WTC11 (cell line): ENCODE measurements at regions not wholly inside any gene's neighbourhood (a gene's known extent, or its start where the extent isn't known, plus 50 kb on each side); places are given as distances from the start of the nearest gene placed in this dataset.

ENCODE experiments used
- ATF3 ChIP-seq: sonication (generic); formaldehyde crosslinking; conservative IDR thresholded peaks from 2 replicates; pipeline ENCODE4 v1.8.1; 2022; ENCODE audit warnings: mild to moderate bottlenecking, missing genetic modification reagents
- CTCF ChIP-seq: fragments of 200-600 bp; IDR thresholded peaks from 2 replicates; pipeline ENCODE4 v1.8.0; 2022; ENCODE audit warnings: antibody characterized with exemption
- NR3C1 ChIP-seq: sonication (generic); formaldehyde crosslinking; conservative IDR thresholded peaks from 2 replicates; pipeline ENCODE4 v1.8.1; 2023; ENCODE audit warnings: low read depth, mild to moderate bottlenecking, missing genetic modification reagents
- SP1 ChIP-seq: sonication (generic); formaldehyde crosslinking; conservative IDR thresholded peaks from 2 replicates; pipeline ENCODE4 v1.8.1; 2022; ENCODE audit warnings: missing genetic modification reagents
- USF1 ChIP-seq: sonication (generic); formaldehyde crosslinking; IDR thresholded peaks from 2 replicates; pipeline ENCODE4 v1.8.0; 2022; ENCODE audit warnings: mild to moderate bottlenecking, missing genetic modification reagents
- ZBTB21 ChIP-seq: sonication (generic); formaldehyde crosslinking; IDR thresholded peaks from 2 replicates; pipeline ENCODE4 v1.8.1; 2023; ENCODE audit warnings: mild to moderate bottlenecking, missing genetic modification reagents, borderline replicate concordance
- ZBTB43 ChIP-seq: sonication (generic); formaldehyde crosslinking; IDR thresholded peaks from 2 replicates; pipeline ENCODE4 v1.8.1; 2023; ENCODE audit warnings: mild to moderate bottlenecking, missing genetic modification reagents
- ZNF263 ChIP-seq: sonication (generic); formaldehyde crosslinking; IDR thresholded peaks from 2 replicates; pipeline ENCODE4 v1.8.1; 2022; ENCODE audit warnings: low read depth, mild to moderate bottlenecking, moderate library complexity, missing genetic modification reagents
- ZNF281 ChIP-seq: sonication (generic); formaldehyde crosslinking; IDR thresholded peaks from 2 replicates; pipeline ENCODE4 v1.8.0; 2023; ENCODE audit warnings: mild to moderate bottlenecking, missing genetic modification reagents
- ZNF396 ChIP-seq: fragments of 250-450 bp; sonication (Bioruptor Pico); IDR thresholded peaks from 2 replicates; pipeline ENCODE4 v1.8.0; 2021; ENCODE audit warnings: mild to moderate bottlenecking, moderate library complexity, borderline replicate concordance
- ZNF512 ChIP-seq: sonication (generic); formaldehyde crosslinking; IDR thresholded peaks from 2 replicates; pipeline ENCODE4 v1.8.1; 2022; ENCODE audit warnings: missing genetic modification reagents, borderline replicate concordance

GRCh38 chrX:52261463-52262194 lies 76.9 kb downstream of the MAGED4 start:
- TF ChIP-seq CTCF (peak; percentile 76), ZBTB43 (no peak), ZNF396 (CRISPR knock-in tag) (no peak), ZBTB21 (no peak), SP1 (no peak; the same call in 1 of the 2 replicates), ZNF512 (no peak), USF1 (CRISPR knock-in tag) (no peak), NR3C1 (CRISPR knock-in tag) (no peak), ATF3 (CRISPR knock-in tag) (no peak), ZNF281 (CRISPR knock-in tag) (no peak), ZNF263 (CRISPR knock-in tag) (no peak)
